GM21390 (cell line): ENCODE measurements at regions not wholly inside any gene's neighbourhood (a gene's known extent, or its start where the extent isn't known, plus 50 kb on each side); places are given as distances from the start of the nearest gene placed in this dataset.

Source experiments
- ATAC-seq: cut with Tn5 transposase; IDR thresholded peaks from one replicate; pipeline ENCODE4 v1.9.1; 2021; ENCODE audit not compliant: unreplicated experiment

DNA sequence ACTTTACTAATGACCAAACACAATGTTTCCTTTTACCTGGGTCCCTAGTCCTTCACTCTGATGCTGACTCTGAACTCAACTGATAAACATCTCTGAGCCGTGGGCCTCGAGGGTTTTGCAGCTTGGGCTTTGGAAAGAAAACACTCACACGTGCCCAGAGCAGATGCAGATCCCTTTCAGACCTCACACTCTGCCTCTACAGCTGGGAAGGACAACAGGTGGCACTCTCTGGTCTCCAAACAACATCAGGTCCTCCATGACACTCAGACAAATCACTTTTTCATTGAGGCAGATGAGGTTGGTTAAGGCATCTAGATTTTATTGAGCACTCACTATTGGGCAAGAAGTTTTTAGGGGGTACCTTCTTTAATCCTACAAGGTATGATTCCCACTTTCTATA is 64.7 kb upstream of the NTRK3 start:
- no peak for ATAC-seq

DNA sequence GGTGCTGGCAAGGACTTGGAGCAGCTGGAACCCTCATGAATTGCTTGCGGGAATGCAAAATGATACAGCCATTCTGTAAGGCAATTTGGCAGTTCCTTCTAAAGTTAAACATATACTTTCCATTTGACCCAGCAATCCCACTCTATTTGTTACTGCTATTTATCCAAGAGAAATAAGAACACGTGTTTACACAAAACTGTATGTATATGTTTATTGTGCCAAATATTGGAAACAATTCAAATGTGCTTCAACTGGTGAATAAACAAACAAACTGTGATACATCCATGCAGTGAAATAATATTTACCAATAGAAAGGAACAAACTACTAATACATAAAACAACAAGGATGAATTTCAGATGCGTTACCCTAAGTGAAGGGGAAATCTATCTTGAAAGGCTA is 60.0 kb upstream of the NTRK3 start:
- no peak for ATAC-seq

DNA sequence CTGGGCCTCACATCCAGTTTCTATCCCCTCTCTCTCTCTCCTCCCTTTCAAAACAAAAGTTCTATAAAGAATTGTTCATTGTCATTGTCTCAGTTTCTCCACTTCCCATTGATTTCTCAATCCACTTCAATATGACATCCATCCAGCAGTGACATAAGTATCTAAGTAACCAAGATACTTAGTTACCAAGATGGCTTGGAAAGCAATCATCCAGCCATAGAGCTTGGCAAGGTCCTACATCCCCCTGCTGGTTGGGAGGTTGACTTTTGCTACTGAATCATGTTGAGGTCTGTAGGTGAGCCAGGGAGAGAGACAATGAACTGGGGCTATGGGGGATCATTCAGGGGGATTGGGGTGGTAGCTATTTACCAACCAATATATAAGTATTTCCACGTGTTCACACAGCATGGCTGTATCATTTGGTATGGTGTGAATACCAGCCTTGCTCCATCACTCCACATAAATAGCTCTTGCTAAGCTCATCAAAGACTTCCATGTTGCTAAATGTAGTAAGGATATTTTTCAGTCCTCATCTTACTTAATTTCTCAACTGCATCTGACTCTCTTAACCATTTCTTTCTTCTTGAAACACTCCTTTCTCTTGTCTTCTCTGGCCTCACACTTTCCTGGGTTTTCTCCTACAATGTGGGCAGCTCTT is 58.8 kb upstream of the NTRK3 start:
- ATAC-seq, result no peak

DNA sequence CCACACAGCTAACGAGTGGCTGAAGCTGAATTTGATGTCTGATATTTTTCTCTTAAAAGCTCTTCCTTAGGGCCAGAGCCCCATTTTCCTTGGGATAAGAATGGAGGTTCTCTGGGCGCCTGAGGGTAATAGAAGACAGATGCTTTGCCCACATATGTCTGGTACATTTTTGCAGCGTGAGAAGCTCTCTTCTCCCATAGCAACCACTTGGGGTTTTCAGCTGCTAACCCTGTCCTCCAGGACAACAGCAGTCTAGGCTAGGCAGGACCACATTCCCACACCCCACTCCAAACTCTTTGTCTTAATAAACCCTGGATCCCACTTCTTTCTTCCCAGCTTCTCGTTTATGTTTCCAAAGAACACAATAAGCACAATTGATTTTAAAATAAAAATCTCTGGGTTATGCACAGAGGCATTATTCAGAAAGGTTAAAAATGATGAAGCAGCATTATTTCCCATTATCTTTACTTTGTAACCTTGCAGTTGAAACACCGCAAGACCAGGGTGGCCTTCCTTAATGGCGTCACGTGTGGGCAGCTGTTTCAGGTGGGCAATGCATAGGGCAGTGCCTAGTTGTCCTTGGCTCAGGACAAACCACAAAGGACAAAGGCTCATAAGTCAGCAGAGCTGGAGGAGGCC is 56.5 kb upstream of the NTRK3 start:
- no peak for ATAC-seq

DNA sequence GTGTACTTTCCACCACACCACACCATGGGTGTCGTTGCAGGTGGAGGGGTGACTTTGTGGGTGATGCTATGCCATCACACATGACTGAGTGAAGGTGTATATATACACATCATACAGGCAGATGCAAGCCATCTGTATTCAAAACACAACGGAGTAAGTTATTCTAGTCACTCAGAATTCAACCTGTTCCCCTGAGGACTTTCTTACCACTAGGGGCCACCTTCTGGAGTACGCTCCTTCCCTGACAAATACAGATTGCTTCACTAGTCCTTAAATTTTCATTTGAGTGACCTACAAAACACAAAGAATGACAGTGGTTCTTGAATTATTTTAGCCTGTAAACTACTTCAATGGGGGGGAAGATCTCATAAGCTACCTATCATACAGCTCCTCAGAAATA is 52.8 kb upstream of the NTRK3 start:
- ATAC-seq, result no peak

DNA sequence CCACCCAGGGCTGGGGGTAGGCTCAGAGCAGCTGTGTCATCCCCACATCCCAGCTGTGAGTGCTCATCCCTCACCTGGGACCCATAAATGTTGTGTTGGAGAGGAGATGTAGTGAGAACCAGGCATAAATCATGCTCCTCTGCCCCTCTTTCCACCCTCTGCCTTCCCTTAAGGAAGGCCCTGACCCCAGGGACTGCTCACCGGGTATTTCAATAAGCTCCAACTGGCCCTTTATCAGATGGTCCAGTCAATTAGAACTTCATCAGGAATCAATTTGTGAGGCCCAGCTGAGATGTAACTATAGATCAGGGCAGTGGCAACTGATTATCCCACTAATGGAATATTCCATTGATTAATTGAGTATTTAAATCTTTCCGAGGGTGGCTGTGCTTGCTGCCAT is 50.8 kb upstream of the NTRK3 start:
- no peak for ATAC-seq
